ENCODE measurements at regions not wholly inside any gene's neighbourhood (a gene's known extent, or its start where the extent isn't known, plus 50 kb on each side); places are given as distances from the start of the nearest gene placed in this dataset.

GRCh38 chr4:146029939-146030710 lies 91.5 kb upstream of the ZNF827 start:
- TF ChIP-seq CTCF (conservative IDR thresholded peaks at IDR 0.05; ENCODE audit: low read depth, low read length) = no peak
- no peak for DNase-seq (ENCODE audit: low read depth)
- no peak overlapping the region for H3K4me3 ChIP-seq (ENCODE audit: low read length)

DNA sequence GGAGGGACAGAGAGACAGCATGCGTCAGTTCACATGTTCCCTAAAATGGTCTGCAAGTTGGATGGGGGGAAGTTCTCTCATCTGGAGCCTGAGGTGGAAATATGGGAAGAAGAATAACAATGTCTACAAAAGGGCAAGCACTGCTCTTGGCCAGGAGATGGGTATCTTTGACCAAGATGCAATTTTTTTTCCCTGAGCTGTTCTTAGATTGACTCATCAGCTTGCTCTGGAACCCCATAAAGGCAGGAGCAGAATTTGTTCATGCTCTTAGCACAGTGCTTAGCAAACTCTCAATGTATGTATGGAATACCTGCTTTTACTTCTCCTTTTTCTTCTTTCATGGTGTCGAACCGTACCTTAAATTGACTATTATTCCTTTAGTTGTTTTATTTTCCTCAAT lies 90.5 kb upstream of the ZNF827 start:
- no peak overlapping the region for H3K4me3 ChIP-seq (ENCODE audit: low read length)
- DNase-seq (ENCODE audit: low read depth) = no peak
- TF ChIP-seq CTCF (conservative IDR thresholded peaks at IDR 0.05; ENCODE audit: low read depth, low read length) = no peak

- no peak for TF ChIP-seq CTCF (conservative IDR thresholded peaks at IDR 0.05; ENCODE audit: low read depth, low read length)
Measured at GRCh38 chr4:146027761-146028160, 89.1 kb upstream of the ZNF827 start.

GRCh38 chr4:146023334-146023967 lies 84.8 kb upstream of the ZNF827 start:
- DNase-seq (ENCODE audit: low read depth) = no peak
- TF ChIP-seq CTCF (conservative IDR thresholded peaks at IDR 0.05; ENCODE audit: low read depth, low read length) = no peak
- H3K4me3 ChIP-seq (ENCODE audit: low read length) = no peak overlapping the region

More at GRCh38 chr4:146027761-146028160, 89.1 kb upstream of the ZNF827 start:
- no peak for DNase-seq (ENCODE audit: low read depth)
- no peak overlapping the region for H3K4me3 ChIP-seq (ENCODE audit: low read length)

DNA sequence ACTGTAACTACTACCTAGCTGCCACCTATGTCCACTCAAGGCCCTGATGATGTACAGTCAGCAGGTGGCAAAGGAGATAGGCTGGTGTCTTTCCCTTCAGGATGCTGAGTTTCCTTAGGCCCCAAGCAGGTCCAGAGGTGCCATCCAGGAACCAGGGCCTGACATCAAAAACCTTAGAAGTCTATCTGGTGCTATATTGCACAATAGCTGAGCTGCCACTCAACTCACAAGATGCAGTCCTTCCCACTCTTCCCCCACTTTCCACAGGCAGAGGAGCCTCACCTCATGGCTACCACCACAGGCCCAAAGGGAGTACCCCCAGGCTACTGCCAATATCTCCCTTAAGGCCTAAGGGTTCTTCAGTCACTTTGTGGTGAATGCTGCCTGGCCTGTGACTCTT lies 83.9 kb upstream of the ZNF827 start:
- no peak for DNase-seq (ENCODE audit: low read depth)
- TF ChIP-seq CTCF (conservative IDR thresholded peaks at IDR 0.05; ENCODE audit: low read depth, low read length) = no peak
- no peak overlapping the region for H3K4me3 ChIP-seq (ENCODE audit: low read length)

- no peak overlapping the region for H3K4me3 ChIP-seq (ENCODE audit: low read length)
- no peak for DNase-seq (ENCODE audit: low read depth)
- no peak for TF ChIP-seq CTCF (conservative IDR thresholded peaks at IDR 0.05; ENCODE audit: low read depth, low read length)
Measured at GRCh38 chr4:146018247-146018646, 79.6 kb upstream of the ZNF827 start.

- no peak for DNase-seq (ENCODE audit: low read depth)
- no peak for TF ChIP-seq CTCF (conservative IDR thresholded peaks at IDR 0.05; ENCODE audit: low read depth, low read length)
- H3K4me3 ChIP-seq (ENCODE audit: low read length) = no peak overlapping the region
Measured at GRCh38 chr4:146004730-146005129, 66.1 kb upstream of the ZNF827 start.
